ENCODE measurements at regions not wholly inside any gene's neighbourhood (a gene's known extent, or its start where the extent isn't known, plus 50 kb on each side); places are given as distances from the start of the nearest gene placed in this dataset.

DNA sequence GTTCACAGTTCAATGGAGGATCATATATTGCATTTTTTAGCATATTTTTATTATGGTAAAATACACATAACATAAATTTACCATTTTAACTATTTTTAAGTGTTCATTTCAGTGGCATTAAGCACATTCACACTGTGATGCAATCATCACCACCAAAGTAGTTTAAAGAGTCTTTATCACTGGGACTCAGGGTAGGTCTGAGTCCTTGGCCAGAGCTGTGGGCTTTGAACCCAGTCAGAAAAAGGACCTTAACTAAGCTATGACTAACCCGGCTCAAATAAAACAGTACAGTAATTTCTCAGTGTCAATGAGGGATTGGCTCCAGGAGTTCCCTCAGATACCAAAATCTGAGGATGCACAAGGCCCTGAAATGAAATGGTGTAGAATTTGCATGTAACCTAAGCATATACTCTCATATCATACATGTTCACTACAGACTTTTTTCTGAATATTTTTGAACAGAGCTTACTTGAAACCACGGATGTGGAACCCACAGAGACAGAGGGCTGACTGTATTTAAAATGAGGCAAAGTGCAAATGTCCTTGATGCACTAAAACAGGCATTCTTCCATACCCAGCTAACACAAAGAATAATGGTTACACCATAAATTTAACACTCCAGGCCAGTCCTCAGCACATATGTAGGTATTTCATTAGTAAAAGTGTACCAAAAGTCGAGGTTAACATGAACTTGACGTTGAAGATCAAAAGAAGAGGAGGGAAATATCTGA lies 246.2 kb downstream of the LNPK start:
- Mint-ChIP-seq H3K9me3 (ENCODE audit: unreplicated experiment) (peaks cover 8% of the 10 kb centered on the region), H3K27ac (ENCODE audit: unreplicated experiment) (no peak overlapping the region), H3K27me3 (ENCODE audit: unreplicated experiment) (peaks cover 3% of the 10 kb centered on the region), H3K36me3 (ENCODE audit: unreplicated experiment) (peaks cover 17% of the 10 kb centered on the region), H3K4me1 (ENCODE audit: low read depth, unreplicated experiment) (peaks cover 28% of the 10 kb centered on the region), H3K4me3 (ENCODE audit: unreplicated experiment) (no peak overlapping the region)
- no peak for DNase-seq
- TF ChIP-seq, protein P1, sequence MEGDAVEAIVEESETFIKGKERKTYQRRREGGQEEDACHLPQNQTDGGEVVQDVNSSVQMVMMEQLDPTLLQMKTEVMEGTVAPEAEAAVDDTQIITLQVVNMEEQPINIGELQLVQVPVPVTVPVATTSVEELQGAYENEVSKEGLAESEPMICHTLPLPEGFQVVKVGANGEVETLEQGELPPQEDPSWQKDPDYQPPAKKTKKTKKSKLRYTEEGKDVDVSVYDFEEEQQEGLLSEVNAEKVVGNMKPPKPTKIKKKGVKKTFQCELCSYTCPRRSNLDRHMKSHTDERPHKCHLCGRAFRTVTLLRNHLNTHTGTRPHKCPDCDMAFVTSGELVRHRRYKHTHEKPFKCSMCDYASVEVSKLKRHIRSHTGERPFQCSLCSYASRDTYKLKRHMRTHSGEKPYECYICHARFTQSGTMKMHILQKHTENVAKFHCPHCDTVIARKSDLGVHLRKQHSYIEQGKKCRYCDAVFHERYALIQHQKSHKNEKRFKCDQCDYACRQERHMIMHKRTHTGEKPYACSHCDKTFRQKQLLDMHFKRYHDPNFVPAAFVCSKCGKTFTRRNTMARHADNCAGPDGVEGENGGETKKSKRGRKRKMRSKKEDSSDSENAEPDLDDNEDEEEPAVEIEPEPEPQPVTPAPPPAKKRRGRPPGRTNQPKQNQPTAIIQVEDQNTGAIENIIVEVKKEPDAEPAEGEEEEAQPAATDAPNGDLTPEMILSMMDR (IDR thresholded peaks at IDR 0.05; ENCODE audit: partially characterized antibody, unreplicated experiment), result no peak

DNA sequence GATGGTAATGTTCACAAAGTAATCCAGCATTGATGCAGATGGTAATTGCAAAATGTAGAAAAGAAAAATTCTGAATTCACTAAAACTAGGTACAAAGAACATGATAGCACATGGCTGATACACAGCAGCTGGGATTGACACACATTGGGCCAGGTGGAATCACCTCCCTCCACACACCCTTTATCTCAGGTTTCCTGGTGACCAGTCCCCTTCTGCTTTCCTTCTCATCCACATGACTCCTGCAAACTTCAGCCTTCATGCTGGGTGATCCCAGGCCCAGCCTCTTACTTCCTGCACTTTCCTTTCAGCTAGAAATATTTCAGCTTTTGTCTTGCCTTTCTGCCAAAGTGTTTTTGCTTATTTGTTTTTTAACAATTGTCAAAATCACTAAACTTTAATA lies 246.9 kb downstream of the LNPK start:
- peaks cover 8% of the 10 kb centered on the region for H3K9me3 Mint-ChIP-seq (ENCODE audit: unreplicated experiment)
- peaks cover 17% of the 10 kb centered on the region for H3K36me3 Mint-ChIP-seq (ENCODE audit: unreplicated experiment)
- H3K27me3 Mint-ChIP-seq (ENCODE audit: unreplicated experiment), result peaks cover 3% of the 10 kb centered on the region
- no peak overlapping the region for H3K4me3 Mint-ChIP-seq (ENCODE audit: unreplicated experiment)
- peak overlapping the region; percentile 5 for H3K27ac Mint-ChIP-seq (ENCODE audit: unreplicated experiment)
- TF ChIP-seq, protein P1 (IDR thresholded peaks at IDR 0.05; ENCODE audit: partially characterized antibody, unreplicated experiment), result no peak
- no peak for DNase-seq
- H3K4me1 Mint-ChIP-seq (ENCODE audit: low read depth, unreplicated experiment), result peaks cover 28% of the 10 kb centered on the region

DNA sequence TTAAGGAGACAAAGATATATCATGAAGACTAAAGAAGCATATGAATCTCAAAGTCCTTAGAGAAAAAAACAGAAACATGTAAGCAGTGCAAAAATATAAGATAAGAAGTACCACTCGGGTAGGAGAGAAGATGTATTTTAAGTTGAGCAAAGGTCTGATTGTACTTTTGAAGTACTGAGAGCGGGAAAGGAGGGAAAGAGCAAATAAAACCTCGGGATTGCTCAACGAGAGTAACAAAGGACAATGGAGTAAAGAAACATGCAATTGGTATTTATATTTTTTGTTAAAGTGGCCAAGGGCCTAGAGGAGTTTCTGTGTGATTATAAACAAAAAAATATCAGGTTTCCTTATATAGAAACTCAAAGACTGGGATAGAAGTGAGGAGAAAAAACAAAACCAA lies 251.9 kb downstream of the LNPK start:
- Mint-ChIP-seq H3K27me3 (ENCODE audit: unreplicated experiment) (peaks cover 5% of the 10 kb centered on the region), H3K27ac (ENCODE audit: unreplicated experiment) (no peak overlapping the region), H3K4me3 (ENCODE audit: unreplicated experiment) (no peak overlapping the region), H3K9me3 (ENCODE audit: unreplicated experiment) (peaks cover 8% of the 10 kb centered on the region), H3K4me1 (ENCODE audit: low read depth, unreplicated experiment) (peaks cover 25% of the 10 kb centered on the region), H3K36me3 (ENCODE audit: unreplicated experiment) (no peaks in the 10 kb centered on the region)
- DNase-seq, result no peak
- TF ChIP-seq, protein P1 (IDR thresholded peaks at IDR 0.05; ENCODE audit: partially characterized antibody, unreplicated experiment), result no peak

DNA sequence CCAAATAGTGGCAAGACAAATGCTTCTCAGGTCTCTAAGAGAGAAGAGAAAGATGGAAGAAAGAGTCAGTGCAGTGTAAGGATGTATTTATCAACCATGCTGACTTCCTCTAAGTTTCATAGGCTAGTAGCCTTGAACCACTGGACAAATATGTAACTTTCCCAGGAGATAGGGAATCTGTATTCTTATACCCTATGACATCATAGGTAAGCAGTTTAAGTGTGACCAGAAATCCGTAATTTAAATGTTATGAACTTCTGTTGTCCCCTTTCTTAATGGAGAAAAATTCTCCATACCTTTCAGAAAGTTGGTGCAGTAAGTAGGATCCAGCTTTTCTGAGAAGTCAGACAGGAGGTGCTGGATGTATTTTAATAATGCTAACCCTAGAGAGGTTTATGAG lies 256.2 kb downstream of the LNPK start:
- H3K27ac Mint-ChIP-seq (ENCODE audit: unreplicated experiment), result no peak overlapping the region
- TF ChIP-seq, protein P1 (IDR thresholded peaks at IDR 0.05; ENCODE audit: partially characterized antibody, unreplicated experiment), result no peak

DNA sequence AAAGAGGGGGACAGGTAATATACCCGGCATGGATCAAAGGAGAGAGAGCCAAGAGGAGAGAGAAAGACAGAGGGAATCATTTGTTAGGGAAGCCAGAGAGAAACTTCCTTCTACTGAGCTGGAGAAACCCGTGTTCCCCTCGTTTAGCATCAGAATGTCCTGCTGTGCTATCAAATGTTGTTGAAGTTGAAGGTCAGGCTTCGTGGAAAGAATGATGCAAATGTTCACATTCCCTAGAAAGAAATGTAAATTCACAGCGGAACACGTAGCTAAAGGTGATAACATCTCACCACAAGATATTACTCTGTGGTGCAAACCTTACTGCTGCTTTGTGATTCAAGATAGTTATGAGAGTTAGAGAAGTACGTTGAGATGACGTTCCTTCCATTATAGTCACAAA lies 258.1 kb downstream of the LNPK start:
- TF ChIP-seq, protein P1 (IDR thresholded peaks at IDR 0.05; ENCODE audit: partially characterized antibody, unreplicated experiment), result no peak
- H3K36me3 Mint-ChIP-seq (ENCODE audit: unreplicated experiment), result no peaks in the 10 kb centered on the region
- peaks cover 2% of the 10 kb centered on the region for H3K27me3 Mint-ChIP-seq (ENCODE audit: unreplicated experiment)
- peaks cover 6% of the 10 kb centered on the region for H3K4me1 Mint-ChIP-seq (ENCODE audit: low read depth, unreplicated experiment)
- no peak for DNase-seq
- H3K9me3 Mint-ChIP-seq (ENCODE audit: unreplicated experiment), result no peaks in the 10 kb centered on the region
- no peak overlapping the region for H3K4me3 Mint-ChIP-seq (ENCODE audit: unreplicated experiment)
- no peak overlapping the region for H3K27ac Mint-ChIP-seq (ENCODE audit: unreplicated experiment)

More for the DNA sequence above, 256.2 kb downstream of the LNPK start:
- H3K4me1 Mint-ChIP-seq (ENCODE audit: low read depth, unreplicated experiment), result peaks cover 6% of the 10 kb centered on the region
- DNase-seq, result no peak
- H3K27me3 Mint-ChIP-seq (ENCODE audit: unreplicated experiment), result peaks cover 2% of the 10 kb centered on the region
- H3K4me3 Mint-ChIP-seq (ENCODE audit: unreplicated experiment), result no peak overlapping the region
- no peaks in the 10 kb centered on the region for H3K9me3 Mint-ChIP-seq (ENCODE audit: unreplicated experiment)
- no peaks in the 10 kb centered on the region for H3K36me3 Mint-ChIP-seq (ENCODE audit: unreplicated experiment)
